Activated T-helper 17 cell treated with anti-CD3 and anti-CD28 coated beads, Interleukin-2, amount 50 U/mL, for 72 hours (primary cell): ENCODE measurements at regions not wholly inside any gene's neighbourhood (a gene's known extent, or its start where the extent isn't known, plus 50 kb on each side); places are given as distances from the start of the nearest gene placed in this dataset.

Experiments used
- ATAC-seq: fragments of 150-1000 bp; cut with Tn5 transposase; replicated peaks from 2 replicates; pipeline ENCODE4 v1.10.0; 2021; ENCODE audit warnings: mild to moderate bottlenecking, moderate library complexity
- H3K27ac Mint-ChIP-seq: one replicate; pipeline ENCODE4 v1.8.0; 2022; ENCODE audit warnings: mixed read lengths
- H3K27me3 Mint-ChIP-seq: one replicate; pipeline ENCODE4 v1.8.0; 2022; ENCODE audit warnings: mixed read lengths
- H3K36me3 Mint-ChIP-seq: one replicate; pipeline ENCODE4 v1.8.0; 2022; ENCODE audit warnings: low read depth, mild to moderate bottlenecking, mixed read lengths
- H3K4me1 Mint-ChIP-seq: one replicate; pipeline ENCODE4 v1.8.0; 2022; ENCODE audit warnings: mixed read lengths
- H3K4me3 Mint-ChIP-seq: one replicate; pipeline ENCODE4 v1.8.0; 2022; ENCODE audit warnings: mild to moderate bottlenecking, mixed read lengths
- H3K9me3 Mint-ChIP-seq: one replicate; pipeline ENCODE4 v1.8.0; 2022; ENCODE audit warnings: mixed read lengths

DNA sequence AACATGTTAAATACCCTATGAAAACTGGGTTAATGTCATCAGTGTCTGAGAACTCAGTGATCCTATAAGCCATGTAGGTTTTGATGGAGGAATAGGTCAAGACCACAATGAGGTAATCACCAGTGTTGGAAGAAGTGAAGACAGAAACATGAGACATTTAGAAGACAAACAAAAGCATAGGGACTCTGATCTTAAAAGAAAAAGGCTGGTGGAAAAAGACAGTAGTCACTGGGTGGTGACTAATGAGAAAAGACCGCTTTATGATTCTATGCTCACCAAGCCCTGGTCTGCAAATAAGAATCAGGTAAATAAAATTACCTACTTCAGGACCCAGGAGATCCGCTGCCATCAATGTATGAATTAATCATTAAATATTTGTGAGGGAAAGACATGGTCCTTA lies 271.9 kb downstream of the GPD2 start:
- H3K27ac Mint-ChIP-seq = no peak overlapping the region
- no peak overlapping the region for H3K4me3 Mint-ChIP-seq
- H3K36me3 Mint-ChIP-seq = no peaks in the 10 kb centered on the region
- peak; percentile 34 for ATAC-seq
- H3K4me1 Mint-ChIP-seq = no peaks in the 10 kb centered on the region
- peaks cover 6% of the 10 kb centered on the region for H3K27me3 Mint-ChIP-seq
- H3K9me3 Mint-ChIP-seq = no peaks in the 10 kb centered on the region

DNA sequence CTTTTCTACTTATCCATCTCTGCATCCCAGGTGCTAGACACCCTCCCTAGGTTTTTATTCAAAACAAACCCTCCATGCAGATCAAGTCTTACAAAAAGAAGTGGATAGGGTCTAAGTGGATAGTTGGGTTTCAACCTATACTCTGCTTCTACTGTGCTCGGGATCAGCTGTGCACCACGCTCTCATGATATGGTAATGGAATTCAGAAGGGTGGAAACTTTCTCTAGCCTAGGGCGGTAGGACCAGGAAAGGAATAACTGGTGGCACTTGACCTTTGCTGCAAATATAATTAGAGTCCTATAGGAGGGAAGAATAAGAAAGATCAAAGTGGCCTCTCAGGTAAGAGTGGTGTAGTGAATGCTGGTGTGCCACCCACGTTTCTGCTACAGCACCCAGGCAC lies 272.9 kb downstream of the GPD2 start:
- Mint-ChIP-seq H3K9me3 (no peaks in the 10 kb centered on the region), H3K4me1 (no peaks in the 10 kb centered on the region), H3K27ac (no peak overlapping the region), H3K27me3 (peaks cover 4% of the 10 kb centered on the region), H3K36me3 (no peaks in the 10 kb centered on the region), H3K4me3 (no peak overlapping the region)
- ATAC-seq = no peak

- H3K4me1 Mint-ChIP-seq = no peaks in the 10 kb centered on the region
- no peaks in the 10 kb centered on the region for H3K9me3 Mint-ChIP-seq
- ATAC-seq = no peak
- no peak overlapping the region for H3K27ac Mint-ChIP-seq
- no peak overlapping the region for H3K4me3 Mint-ChIP-seq
- H3K27me3 Mint-ChIP-seq = peaks cover 22% of the 10 kb centered on the region
- no peaks in the 10 kb centered on the region for H3K36me3 Mint-ChIP-seq
Measured at GRCh38 chr2:156719036-156719435, 282.9 kb downstream of the GPD2 start.

DNA sequence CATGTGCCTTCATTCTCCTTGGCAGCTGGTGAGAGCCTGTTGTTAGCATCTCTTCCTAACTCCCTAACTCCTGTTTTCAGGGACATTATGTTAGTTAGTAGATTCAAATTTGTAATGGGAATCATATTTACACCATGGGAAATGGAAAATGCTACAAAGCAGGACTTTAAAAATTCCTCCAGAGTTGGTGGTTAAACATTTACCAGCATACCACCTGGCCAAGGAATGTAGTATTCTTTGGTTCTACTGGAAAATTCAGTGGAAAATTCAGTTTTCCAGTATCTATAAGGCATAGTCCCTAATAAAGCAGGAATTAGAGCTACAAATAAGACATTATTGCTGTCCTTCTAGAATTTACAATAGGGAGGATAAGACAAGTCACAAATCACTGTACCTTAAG lies 291.7 kb downstream of the GPD2 start:
- no peak overlapping the region for H3K27ac Mint-ChIP-seq

GRCh38 chr2:156728328-156728727 lies 292.1 kb downstream of the GPD2 start:
- no peaks in the 10 kb centered on the region for H3K36me3 Mint-ChIP-seq
- H3K27me3 Mint-ChIP-seq = peaks cover 21% of the 10 kb centered on the region
- no peak overlapping the region for H3K27ac Mint-ChIP-seq
- no peaks in the 10 kb centered on the region for H3K9me3 Mint-ChIP-seq
- H3K4me1 Mint-ChIP-seq = no peaks in the 10 kb centered on the region
- no peak overlapping the region for H3K4me3 Mint-ChIP-seq
- no peak for ATAC-seq

More for the DNA sequence above, 291.7 kb downstream of the GPD2 start:
- no peak for ATAC-seq
- Mint-ChIP-seq H3K27me3 (peaks cover 23% of the 10 kb centered on the region), H3K36me3 (no peaks in the 10 kb centered on the region), H3K4me1 (no peaks in the 10 kb centered on the region), H3K9me3 (no peaks in the 10 kb centered on the region), H3K4me3 (no peak overlapping the region)

DNA sequence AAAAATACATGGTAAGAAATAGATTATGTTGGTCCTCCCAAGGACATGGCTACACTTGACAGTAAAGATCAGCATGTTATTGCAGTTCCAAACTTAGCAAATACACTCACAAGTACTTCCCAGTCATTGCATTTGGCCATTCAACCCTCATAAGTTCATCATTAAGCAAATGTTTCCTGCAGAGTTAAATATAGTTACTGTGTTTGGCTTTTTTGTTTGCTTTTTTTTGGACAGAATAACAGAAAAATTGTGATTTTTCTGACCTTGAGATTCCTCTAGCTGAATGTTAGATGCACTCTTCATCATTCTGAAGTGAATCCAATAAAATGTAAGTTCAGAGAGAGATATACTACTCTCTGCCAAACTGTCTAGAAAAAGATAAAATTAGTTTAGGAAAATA lies 295.3 kb downstream of the GPD2 start:
- H3K4me1 Mint-ChIP-seq = no peaks in the 10 kb centered on the region
- no peaks in the 10 kb centered on the region for H3K36me3 Mint-ChIP-seq
- no peak overlapping the region for H3K4me3 Mint-ChIP-seq
- H3K27ac Mint-ChIP-seq = no peak overlapping the region
- no peak for ATAC-seq
- H3K9me3 Mint-ChIP-seq = no peaks in the 10 kb centered on the region
- peaks cover 9% of the 10 kb centered on the region for H3K27me3 Mint-ChIP-seq

DNA sequence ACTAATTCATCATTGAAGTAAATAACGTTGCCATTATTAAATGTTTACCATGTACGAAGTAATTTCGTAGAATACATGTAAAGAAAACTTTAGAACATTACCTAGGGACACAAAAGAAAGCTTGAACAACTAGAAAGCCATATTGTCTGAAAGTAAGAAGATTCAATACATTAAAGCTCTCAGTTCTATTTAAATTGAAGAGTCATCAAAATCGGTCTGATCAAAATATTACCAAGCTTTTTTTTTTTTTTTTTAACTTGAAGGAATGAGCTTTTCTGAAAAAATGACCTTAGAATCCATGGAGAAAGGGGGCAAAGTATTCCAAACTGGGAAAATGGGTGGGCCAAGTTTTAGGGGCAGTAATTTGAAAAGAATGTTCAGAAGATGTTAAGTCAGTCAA lies 300.8 kb downstream of the GPD2 start:
- H3K4me1 Mint-ChIP-seq = no peaks in the 10 kb centered on the region
- H3K27me3 Mint-ChIP-seq = peaks cover 14% of the 10 kb centered on the region
- H3K4me3 Mint-ChIP-seq = no peak overlapping the region
- no peak for ATAC-seq
- H3K9me3 Mint-ChIP-seq = no peaks in the 10 kb centered on the region
- no peak overlapping the region for H3K27ac Mint-ChIP-seq
- no peaks in the 10 kb centered on the region for H3K36me3 Mint-ChIP-seq

- Mint-ChIP-seq H3K9me3 (no peaks in the 10 kb centered on the region), H3K27me3 (peaks cover 13% of the 10 kb centered on the region), H3K36me3 (no peaks in the 10 kb centered on the region), H3K4me3 (no peak overlapping the region), H3K4me1 (no peaks in the 10 kb centered on the region), H3K27ac (no peak overlapping the region)
- no peak for ATAC-seq
Measured at GRCh38 chr2:156739301-156739700, 303.1 kb downstream of the GPD2 start.

GRCh38 chr2:156745619-156746018 lies 309.4 kb downstream of the GPD2 start:
- Mint-ChIP-seq H3K27me3 (peaks cover 14% of the 10 kb centered on the region), H3K27ac (no peak overlapping the region), H3K4me1 (no peaks in the 10 kb centered on the region), H3K36me3 (no peaks in the 10 kb centered on the region), H3K9me3 (peaks cover 3% of the 10 kb centered on the region), H3K4me3 (no peak overlapping the region)
- ATAC-seq = no peak

GRCh38 chr2:156748221-156748620 lies 312.0 kb downstream of the GPD2 start:
- peaks cover 3% of the 10 kb centered on the region for H3K9me3 Mint-ChIP-seq
- H3K27ac Mint-ChIP-seq = no peak overlapping the region
- ATAC-seq = no peak
- H3K27me3 Mint-ChIP-seq = peaks cover 4% of the 10 kb centered on the region
- H3K36me3 Mint-ChIP-seq = no peaks in the 10 kb centered on the region
- H3K4me3 Mint-ChIP-seq = no peak overlapping the region
- H3K4me1 Mint-ChIP-seq = no peaks in the 10 kb centered on the region

- Mint-ChIP-seq H3K4me1 (no peaks in the 10 kb centered on the region), H3K27ac (no peak overlapping the region), H3K36me3 (no peaks in the 10 kb centered on the region), H3K27me3 (no peaks in the 10 kb centered on the region), H3K9me3 (no peaks in the 10 kb centered on the region), H3K4me3 (no peak overlapping the region)
- no peak for ATAC-seq
Measured at GRCh38 chr2:156752042-156752441, 315.9 kb downstream of the GPD2 start.

GRCh38 chr2:156753766-156754165 lies 317.6 kb downstream of the GPD2 start:
- Mint-ChIP-seq H3K27ac (no peak overlapping the region), H3K4me1 (no peaks in the 10 kb centered on the region), H3K4me3 (no peak overlapping the region), H3K27me3 (no peaks in the 10 kb centered on the region), H3K9me3 (no peaks in the 10 kb centered on the region), H3K36me3 (no peaks in the 10 kb centered on the region)
- ATAC-seq = no peak

- H3K4me1 Mint-ChIP-seq = no peaks in the 10 kb centered on the region
Measured at GRCh38 chr2:156756516-156756915, 320.3 kb downstream of the GPD2 start.

GRCh38 chr2:156763174-156763573 lies 327.0 kb downstream of the GPD2 start:
- Mint-ChIP-seq H3K27ac (no peak overlapping the region), H3K36me3 (no peaks in the 10 kb centered on the region), H3K9me3 (no peaks in the 10 kb centered on the region), H3K4me3 (no peak overlapping the region), H3K27me3 (no peaks in the 10 kb centered on the region), H3K4me1 (no peaks in the 10 kb centered on the region)
- ATAC-seq = no peak

More at GRCh38 chr2:156756516-156756915, 320.3 kb downstream of the GPD2 start:
- Mint-ChIP-seq H3K36me3 (no peaks in the 10 kb centered on the region), H3K9me3 (no peaks in the 10 kb centered on the region), H3K27ac (no peak overlapping the region), H3K4me3 (no peak overlapping the region), H3K27me3 (no peaks in the 10 kb centered on the region)
- ATAC-seq = no peak

GRCh38 chr2:156765043-156765442 lies 328.9 kb downstream of the GPD2 start:
- Mint-ChIP-seq H3K4me3 (no peak overlapping the region), H3K27me3 (no peaks in the 10 kb centered on the region), H3K4me1 (no peaks in the 10 kb centered on the region), H3K9me3 (peaks cover 9% of the 10 kb centered on the region), H3K36me3 (no peaks in the 10 kb centered on the region), H3K27ac (no peak overlapping the region)
- no peak for ATAC-seq

- peaks cover 11% of the 10 kb centered on the region for H3K9me3 Mint-ChIP-seq
Measured at GRCh38 chr2:156765450-156765849, 329.3 kb downstream of the GPD2 start.

More at GRCh38 chr2:156765450-156765849, 329.3 kb downstream of the GPD2 start:
- ATAC-seq = no peak
- no peak overlapping the region for H3K4me3 Mint-ChIP-seq
- H3K4me1 Mint-ChIP-seq = no peaks in the 10 kb centered on the region
- no peaks in the 10 kb centered on the region for H3K27me3 Mint-ChIP-seq
- no peak overlapping the region for H3K27ac Mint-ChIP-seq
- no peaks in the 10 kb centered on the region for H3K36me3 Mint-ChIP-seq
